HepG2 (cell line): ENCODE measurements at regions not wholly inside any gene's neighbourhood (a gene's known extent, or its start where the extent isn't known, plus 50 kb on each side); places are given as distances from the start of the nearest gene placed in this dataset.

ENCODE experiments used
- AKNA ChIP-seq: sonication (generic); formaldehyde crosslinking; IDR thresholded peaks from 2 replicates; pipeline ENCODE4 v1.4.0; 2020; ENCODE audit warnings: missing genetic modification reagents, borderline replicate concordance
- ATF6 ChIP-seq: sonication (generic); formaldehyde crosslinking; conservative IDR thresholded peaks from 2 replicates; pipeline ENCODE4 v1.4.0; 2020; ENCODE audit warnings: missing genetic modification reagents
- BCL6 ChIP-seq: IDR thresholded peaks from 2 replicates; pipeline ENCODE4 v1.6.1; 2016; ENCODE audit warnings: missing genetic modification reagents, missing compliant biosample characterization
- FOSL1 ChIP-seq: sonication (generic); formaldehyde crosslinking; IDR thresholded peaks from 2 replicates; pipeline ENCODE4 v1.9.0; 2021; ENCODE audit warnings: missing genetic modification reagents, borderline replicate concordance
- FOXA3 ChIP-seq: IDR thresholded peaks from 2 replicates; pipeline ENCODE4 v1.6.1; 2016; ENCODE audit warnings: missing genetic modification reagents, missing compliant biosample characterization
- JUND ChIP-seq: sonication (generic); formaldehyde crosslinking; IDR thresholded peaks from 2 replicates; pipeline ENCODE4 v1.8.0; 2022; ENCODE audit warnings: mild to moderate bottlenecking, missing genetic modification reagents
- LBX2 ChIP-seq: sonication (generic); formaldehyde crosslinking; IDR thresholded peaks from 2 replicates; pipeline ENCODE4 v1.5.0; 2020; ENCODE audit warnings: missing genetic modification reagents, mild to moderate bottlenecking, borderline replicate concordance
- RARA ChIP-seq: IDR thresholded peaks from 2 replicates; pipeline ENCODE4 v1.6.1; 2016; ENCODE audit warnings: missing genetic modification reagents, missing compliant biosample characterization
- SPEN ChIP-seq: sonication (generic); formaldehyde crosslinking; IDR thresholded peaks from 2 replicates; pipeline ENCODE4 v1.5.1; 2020; ENCODE audit warnings: low read depth, mild to moderate bottlenecking, missing genetic modification reagents
- SRSF4 ChIP-seq: fragments of 200-400 bp; formaldehyde crosslinking; IDR thresholded peaks from one replicate; pipeline ENCODE4 v1.6.1; 2018; ENCODE audit warnings: mild to moderate bottlenecking, low read depth, low read length, moderate library complexity; ENCODE audit not compliant: poor library complexity, severe bottlenecking
- TSC22D2 ChIP-seq: sonication (generic); formaldehyde crosslinking; IDR thresholded peaks from 2 replicates; pipeline ENCODE4 v1.5.1; 2020; ENCODE audit warnings: missing genetic modification reagents, mild to moderate bottlenecking, borderline replicate concordance
- ZNF251 ChIP-seq: sonication (generic); formaldehyde crosslinking; IDR thresholded peaks from 2 replicates; pipeline ENCODE4 v1.9.0; 2021; ENCODE audit warnings: mild to moderate bottlenecking, missing genetic modification reagents
- ZNF253 ChIP-seq: sonication (generic); formaldehyde crosslinking; IDR thresholded peaks from 2 replicates; pipeline ENCODE4 v1.8.0; 2022; ENCODE audit warnings: mild to moderate bottlenecking, missing genetic modification reagents, borderline replicate concordance
- ZNF30 ChIP-seq: sonication (generic); formaldehyde crosslinking; IDR thresholded peaks from 2 replicates; pipeline ENCODE4 v1.5.0; 2020; ENCODE audit warnings: mild to moderate bottlenecking, missing genetic modification reagents
- ZNF704 ChIP-seq: sonication (generic); formaldehyde crosslinking; IDR thresholded peaks from 2 replicates; pipeline ENCODE4 v1.8.1; 2023; ENCODE audit warnings: mild to moderate bottlenecking, inconsistent platforms, moderate library complexity, missing genetic modification reagents, borderline replicate concordance
- ZNF740 ChIP-seq: sonication (generic); formaldehyde crosslinking; IDR thresholded peaks from 2 replicates; pipeline ENCODE4 v1.4.0; 2020; ENCODE audit warnings: missing genetic modification reagents
- TF ChIP-seq, protein P1 (sequence below): sonication (generic); formaldehyde crosslinking; IDR thresholded peaks from 2 replicates; pipeline ENCODE4 v1.4.0; 2020; ENCODE audit warnings: low read depth, missing genetic modification reagents

GRCh38 chr14:71228711-71229110 is 321.5 kb downstream of the PCNX1 start (continued):
- no peak for TF ChIP-seq AKNA (CRISPR knock-in tag)
- TF ChIP-seq, protein P1, sequence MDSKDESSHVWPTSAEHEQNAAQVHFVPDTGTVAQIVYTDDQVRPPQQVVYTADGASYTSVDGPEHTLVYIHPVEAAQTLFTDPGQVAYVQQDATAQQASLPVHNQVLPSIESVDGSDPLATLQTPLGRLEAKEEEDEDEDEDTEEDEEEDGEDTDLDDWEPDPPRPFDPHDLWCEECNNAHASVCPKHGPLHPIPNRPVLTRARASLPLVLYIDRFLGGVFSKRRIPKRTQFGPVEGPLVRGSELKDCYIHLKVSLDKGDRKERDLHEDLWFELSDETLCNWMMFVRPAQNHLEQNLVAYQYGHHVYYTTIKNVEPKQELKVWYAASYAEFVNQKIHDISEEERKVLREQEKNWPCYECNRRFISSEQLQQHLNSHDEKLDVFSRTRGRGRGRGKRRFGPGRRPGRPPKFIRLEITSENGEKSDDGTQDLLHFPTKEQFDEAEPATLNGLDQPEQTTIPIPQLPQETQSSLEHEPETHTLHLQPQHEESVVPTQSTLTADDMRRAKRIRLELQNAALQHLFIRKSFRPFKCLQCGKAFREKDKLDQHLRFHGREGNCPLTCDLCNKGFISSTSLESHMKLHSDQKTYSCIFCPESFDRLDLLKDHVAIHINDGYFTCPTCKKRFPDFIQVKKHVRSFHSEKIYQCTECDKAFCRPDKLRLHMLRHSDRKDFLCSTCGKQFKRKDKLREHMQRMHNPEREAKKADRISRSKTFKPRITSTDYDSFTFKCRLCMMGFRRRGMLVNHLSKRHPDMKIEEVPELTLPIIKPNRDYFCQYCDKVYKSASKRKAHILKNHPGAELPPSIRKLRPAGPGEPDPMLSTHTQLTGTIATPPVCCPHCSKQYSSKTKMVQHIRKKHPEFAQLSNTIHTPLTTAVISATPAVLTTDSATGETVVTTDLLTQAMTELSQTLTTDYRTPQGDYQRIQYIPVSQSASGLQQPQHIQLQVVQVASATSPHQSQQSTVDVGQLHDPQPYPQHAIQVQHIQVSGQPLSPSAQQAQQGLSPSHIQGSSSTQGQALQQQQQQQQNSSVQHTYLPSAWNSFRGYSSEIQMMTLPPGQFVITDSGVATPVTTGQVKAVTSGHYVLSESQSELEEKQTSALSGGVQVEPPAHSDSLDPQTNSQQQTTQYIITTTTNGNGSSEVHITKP (CRISPR knock-in tag), result no peak
- no peak for TF ChIP-seq FOSL1 (CRISPR knock-in tag)
- TF ChIP-seq ZNF740 (CRISPR knock-in tag), result no peak
- no peak for TF ChIP-seq LBX2
- no peak for TF ChIP-seq ZNF253 (CRISPR knock-in tag)
- no peak for TF ChIP-seq ZNF30 (CRISPR knock-in tag)
- TF ChIP-seq SPEN (CRISPR knock-in tag), result no peak
- TF ChIP-seq JUND (CRISPR knock-in tag), result 0 out of 2 replicates have a peak, but pooled peaks have one; percentile 12
- TF ChIP-seq RARA (CRISPR knock-in tag), result peak; percentile 93
- no peak for TF ChIP-seq ZNF251 (CRISPR knock-in tag)
- TF ChIP-seq FOXA3, result no peak
- TF ChIP-seq ZNF704 (CRISPR knock-in tag), result no peak
- TF ChIP-seq ATF6 (CRISPR knock-in tag), result no peak
- 0 out of 2 replicates have a peak, but pooled peaks have one; percentile 21 for TF ChIP-seq BCL6
- no peak for TF ChIP-seq TSC22D2 (CRISPR knock-in tag)
- TF ChIP-seq SRSF4, result no peak
